SH-SY5Y (cell line): ENCODE measurements at regions not wholly inside any gene's neighbourhood (a gene's known extent, or its start where the extent isn't known, plus 50 kb on each side); places are given as distances from the start of the nearest gene placed in this dataset.

Experiments
- GATA2 ChIP-seq: IDR thresholded peaks from 2 replicates; pipeline ENCODE4 v1.6.1; 2011; ENCODE audit warnings: mild to moderate bottlenecking, low read depth, low read length
- GATA3 ChIP-seq: IDR thresholded peaks from 2 replicates; pipeline ENCODE4 v1.6.1; 2011; ENCODE audit warnings: low read depth, mild to moderate bottlenecking, low read length, moderate library complexity

- no peak for TF ChIP-seq GATA2
- no peak for TF ChIP-seq GATA3
These were observed 371.6 kb upstream of the USP24 start for GRCh38 chr1:55586771-55587170.
